Duodenal mucosa (tissue), 2 donors: ENCODE measurements at regions not wholly inside any gene's neighbourhood (a gene's known extent, or its start where the extent isn't known, plus 50 kb on each side); places are given as distances from the start of the nearest gene placed in this dataset.

ENCODE experiments used
- H3K27ac ChIP-seq: one replicate; pipeline ENCODE4 v1.7.0; 2013; ENCODE audit warnings: low read depth, low read length
- H3K27me3 ChIP-seq, 2 donors: one replicate each; pipeline ENCODE4 v1.7.0; 2013; ENCODE audit warnings: low read length in 2 of 2, control low read depth in 1 of 2; ENCODE audit not compliant: insufficient read depth in 2 of 2, control insufficient read depth in 1 of 2
- H3K36me3 ChIP-seq, 2 donors: one replicate each; pipeline ENCODE4 v1.7.0; 2013; ENCODE audit warnings: low read length in 2 of 2, control low read depth in 1 of 2; ENCODE audit not compliant: insufficient read depth in 2 of 2, control insufficient read depth in 1 of 2
- H3K4me1 ChIP-seq, 2 donors: one replicate each; pipeline ENCODE4 v1.7.0; 2013; ENCODE audit warnings: low read length in 2 of 2, control low read depth in 1 of 2; ENCODE audit not compliant: insufficient read depth in 2 of 2, control insufficient read depth in 1 of 2
- H3K4me3 ChIP-seq, 2 donors: one replicate each; pipeline ENCODE4 v1.7.0; 2013; ENCODE audit warnings: low read length in 2 of 2, low read depth in 1 of 2
- H3K9ac ChIP-seq, 2 donors: one replicate each; pipeline ENCODE4 v1.7.0; 2013; ENCODE audit warnings: low read length in 2 of 2, low read depth in 1 of 2
- H3K9me3 ChIP-seq, 2 donors: one replicate each; pipeline ENCODE4 v1.7.0; 2013; ENCODE audit warnings: low read length in 2 of 2, control low read depth in 1 of 2; ENCODE audit not compliant: control insufficient read depth in 1 of 2

DNA sequence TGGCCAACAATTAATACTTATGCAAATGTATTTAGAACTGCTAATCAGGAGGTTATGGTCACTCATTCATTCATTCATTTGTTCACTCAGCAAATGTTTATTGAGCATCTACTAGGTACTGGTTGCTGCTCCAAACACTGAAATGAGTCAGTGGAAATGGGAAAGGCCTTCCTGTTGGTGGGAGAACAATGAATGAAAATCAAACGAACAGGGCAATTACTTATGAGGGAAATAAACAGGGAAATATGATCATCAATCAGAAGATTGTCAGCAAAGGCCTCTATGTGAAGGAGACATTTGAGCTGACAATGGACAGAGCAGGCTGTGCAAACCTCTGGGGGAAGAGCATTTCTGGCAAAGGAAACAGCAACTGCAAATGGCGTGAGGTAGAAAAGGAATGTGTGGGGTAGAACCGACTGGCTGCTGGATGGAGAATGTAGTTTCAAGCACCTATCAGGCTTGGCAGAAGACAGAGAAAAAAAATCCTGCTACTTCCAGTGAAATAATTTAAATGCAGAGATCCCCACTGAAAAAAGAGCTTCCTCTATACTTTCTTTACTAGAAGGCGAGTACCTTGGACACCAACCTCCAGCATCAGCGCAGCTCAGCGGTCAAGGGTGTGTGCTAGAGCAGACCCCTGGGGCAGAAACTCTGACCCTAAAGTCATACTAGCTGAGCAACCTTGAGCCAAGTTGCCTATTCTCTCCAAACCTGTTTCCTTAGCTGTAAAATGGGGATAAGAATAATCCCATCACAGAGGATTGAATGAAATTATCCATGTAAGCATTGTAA is 108.8 kb upstream of the EEPD1 start:
- Histone ChIP-seq H3K27me3 (no peaks in the 10 kb centered on the region), H3K9ac (no peak overlapping the region), H3K9me3 (no peaks in the 10 kb centered on the region), H3K4me3 (no peak overlapping the region), H3K36me3 (no peaks in the 10 kb centered on the region), H3K4me1 (peaks cover 5 to 19% of the 10 kb centered on the region in 2 donors), H3K27ac (no peak overlapping the region)

- H3K27ac ChIP-seq, result no peak overlapping the region
- H3K9me3 ChIP-seq, result no peaks in the 10 kb centered on the region
- H3K4me3 ChIP-seq, result no peak overlapping the region
- H3K9ac ChIP-seq, result no peak overlapping the region
- H3K36me3 ChIP-seq, result no peaks in the 10 kb centered on the region
- peaks cover 5 to 19% of the 10 kb centered on the region in 2 donors for H3K4me1 ChIP-seq
- no peaks in the 10 kb centered on the region for H3K27me3 ChIP-seq
These were observed 107.7 kb upstream of the EEPD1 start for GRCh38 chr7:36045326-36045725.

DNA sequence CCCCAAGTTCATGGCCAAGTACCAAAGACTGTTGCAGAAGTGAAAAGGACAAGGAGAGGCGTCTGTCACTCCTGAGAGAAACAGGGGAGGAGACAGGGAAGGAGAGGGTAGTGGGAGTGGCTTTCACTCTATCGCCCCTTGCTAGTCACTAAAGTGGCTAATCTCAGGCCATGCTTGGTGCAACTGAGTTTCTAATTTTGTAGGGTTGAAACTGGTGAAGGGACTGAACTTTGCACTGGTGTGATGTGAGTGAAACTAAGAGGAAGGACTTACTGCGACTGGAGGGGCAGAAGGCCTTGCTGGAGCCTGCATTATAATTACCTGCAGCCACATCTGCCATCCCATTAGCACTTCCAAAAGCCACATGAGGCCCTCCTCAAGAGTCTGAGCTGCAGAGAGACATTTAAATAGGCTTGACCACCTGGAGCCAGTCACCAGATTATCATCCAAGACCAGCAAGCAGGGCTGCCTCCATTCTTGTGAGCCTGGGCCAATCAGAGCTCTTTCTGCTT is 107.2 kb upstream of the EEPD1 start:
- no peak overlapping the region for H3K27ac ChIP-seq
- H3K9ac ChIP-seq, result no peak overlapping the region
- H3K4me3 ChIP-seq, result no peak overlapping the region
- no peaks in the 10 kb centered on the region for H3K36me3 ChIP-seq
- H3K4me1 ChIP-seq, result peaks cover 5 to 19% of the 10 kb centered on the region in 2 donors
- no peaks in the 10 kb centered on the region for H3K27me3 ChIP-seq
- no peaks in the 10 kb centered on the region for H3K9me3 ChIP-seq

DNA sequence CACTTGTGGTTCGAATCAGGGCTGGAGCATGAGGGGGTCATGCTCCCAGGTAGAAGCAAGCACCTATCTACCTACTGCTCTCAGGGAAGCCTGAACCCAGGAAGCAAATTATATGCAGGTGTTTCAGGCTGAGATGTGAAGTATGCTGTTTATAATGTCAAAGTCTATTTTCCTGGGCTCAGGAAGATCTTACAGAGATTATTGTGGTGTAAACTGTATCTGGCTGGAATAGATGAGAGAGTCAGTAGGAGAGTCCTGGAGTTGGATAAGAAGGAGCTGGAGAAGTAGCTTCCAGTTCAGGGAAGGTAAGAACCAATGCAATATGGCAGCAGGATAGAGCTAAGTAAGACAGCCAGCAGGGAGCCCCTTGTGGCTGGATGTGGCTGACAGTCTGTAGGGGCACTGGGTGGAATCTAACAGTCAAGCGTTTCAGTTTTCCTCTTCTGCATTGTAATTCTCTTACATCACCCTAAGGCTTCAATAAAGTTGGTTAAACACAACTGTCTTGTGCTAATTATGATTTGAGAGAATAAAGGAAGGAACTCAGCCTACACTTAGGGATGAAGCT is 105.9 kb upstream of the EEPD1 start:
- no peaks in the 10 kb centered on the region for H3K9me3 ChIP-seq
- no peaks in the 10 kb centered on the region for H3K27me3 ChIP-seq
- H3K4me1 ChIP-seq, result peaks cover 5 to 19% of the 10 kb centered on the region in 2 donors
- H3K36me3 ChIP-seq, result no peaks in the 10 kb centered on the region
- H3K9ac ChIP-seq, result no peak overlapping the region
- no peak overlapping the region for H3K4me3 ChIP-seq
- H3K27ac ChIP-seq, result no peak overlapping the region

DNA sequence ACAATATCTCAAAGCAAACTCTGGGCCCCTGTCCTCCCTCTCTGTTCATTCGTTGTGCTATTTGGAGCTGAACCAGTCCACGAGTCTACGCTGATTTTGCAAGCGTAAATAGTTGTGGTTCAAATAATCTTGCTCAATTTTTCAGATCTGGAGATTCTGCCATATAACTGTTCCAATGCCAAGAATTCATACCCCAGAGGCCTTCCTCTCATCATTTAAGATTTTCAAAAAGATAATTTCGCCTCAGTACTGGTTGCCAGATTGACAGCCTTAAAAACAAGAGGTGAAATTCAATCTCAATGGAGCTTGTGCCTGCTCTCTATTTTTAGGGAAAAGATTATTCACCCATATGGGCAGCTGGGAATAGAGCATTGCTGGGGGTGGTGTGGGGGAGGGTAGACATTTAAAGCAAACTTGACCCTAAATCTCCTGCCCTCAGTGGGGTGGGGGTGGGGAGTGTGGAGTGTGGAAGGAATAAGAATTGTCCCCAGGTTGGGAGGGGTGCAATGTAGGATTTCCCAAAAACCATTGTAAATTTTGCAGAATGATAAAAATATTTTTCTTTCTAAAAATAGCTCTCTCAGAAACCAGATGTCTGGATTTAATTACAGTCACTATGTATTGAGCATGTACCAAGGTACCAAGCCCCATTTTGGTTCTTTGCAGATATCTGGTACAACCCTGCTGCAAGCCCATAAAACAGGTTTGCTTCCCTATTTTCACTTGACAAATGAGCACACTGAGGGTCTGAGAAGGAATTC is 104.7 kb upstream of the EEPD1 start:
- H3K9ac ChIP-seq, result no peak overlapping the region

GRCh38 chr7:36048902-36049240 is 104.2 kb upstream of the EEPD1 start:
- Histone ChIP-seq H3K9me3 (no peaks in the 10 kb centered on the region), H3K27ac (no peak overlapping the region), H3K4me1 (peaks cover 5 to 19% of the 10 kb centered on the region in 2 donors), H3K27me3 (no peaks in the 10 kb centered on the region), H3K36me3 (no peaks in the 10 kb centered on the region), H3K9ac (no peak overlapping the region), H3K4me3 (no peak overlapping the region)

More for the DNA sequence above, 104.7 kb upstream of the EEPD1 start:
- Histone ChIP-seq H3K27me3 (no peaks in the 10 kb centered on the region), H3K27ac (no peak overlapping the region), H3K9me3 (no peaks in the 10 kb centered on the region), H3K4me3 (no peak overlapping the region), H3K36me3 (no peaks in the 10 kb centered on the region), H3K4me1 (peaks cover 5 to 19% of the 10 kb centered on the region in 2 donors)

GRCh38 chr7:36051501-36051900 is 101.6 kb upstream of the EEPD1 start:
- Histone ChIP-seq H3K4me3 (no peak overlapping the region), H3K9me3 (no peaks in the 10 kb centered on the region), H3K36me3 (no peaks in the 10 kb centered on the region), H3K4me1 (peaks cover 0 to 11% of the 10 kb centered on the region in 2 donors), H3K27ac (no peak overlapping the region), H3K27me3 (no peaks in the 10 kb centered on the region), H3K9ac (no peak overlapping the region)

- H3K4me3 ChIP-seq, result no peak overlapping the region
These were observed 99.5 kb upstream of the EEPD1 start for GRCh38 chr7:36053589-36053988.

DNA sequence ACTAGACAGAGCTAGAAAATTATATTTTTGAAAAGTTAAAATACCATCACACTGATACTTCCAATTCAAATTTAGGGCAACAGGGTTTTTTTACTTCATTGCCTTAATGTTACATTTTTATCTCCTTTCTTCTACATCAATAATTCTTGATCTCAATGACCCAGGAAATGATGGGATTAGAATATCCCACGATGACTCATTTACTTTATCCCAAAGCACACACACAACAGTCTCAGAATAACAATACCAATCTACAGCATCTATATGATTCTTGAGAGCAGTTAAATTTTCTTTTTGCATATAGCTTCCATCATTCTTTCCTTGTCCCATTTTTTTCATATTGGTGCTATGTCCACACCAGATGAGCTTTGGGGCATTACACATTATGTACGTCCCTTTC is 98.4 kb upstream of the EEPD1 start:
- H3K9me3 ChIP-seq, result no peaks in the 10 kb centered on the region
- no peak overlapping the region for H3K27ac ChIP-seq
- no peaks in the 10 kb centered on the region for H3K36me3 ChIP-seq
- H3K27me3 ChIP-seq, result no peaks in the 10 kb centered on the region
- H3K9ac ChIP-seq, result no peak overlapping the region
- H3K4me1 ChIP-seq, result no peaks in the 10 kb centered on the region
- H3K4me3 ChIP-seq, result no peak overlapping the region

More at GRCh38 chr7:36053589-36053988, 99.5 kb upstream of the EEPD1 start:
- Histone ChIP-seq H3K27ac (no peak overlapping the region), H3K27me3 (no peaks in the 10 kb centered on the region), H3K4me1 (peaks cover 0 to 5% of the 10 kb centered on the region in 2 donors), H3K9me3 (no peaks in the 10 kb centered on the region), H3K9ac (no peak overlapping the region), H3K36me3 (no peaks in the 10 kb centered on the region)

- H3K4me1 ChIP-seq, result no peaks in the 10 kb centered on the region
- H3K36me3 ChIP-seq, result no peaks in the 10 kb centered on the region
- no peaks in the 10 kb centered on the region for H3K9me3 ChIP-seq
- no peaks in the 10 kb centered on the region for H3K27me3 ChIP-seq
- H3K4me3 ChIP-seq, result no peak overlapping the region
- H3K9ac ChIP-seq, result no peak overlapping the region
- H3K27ac ChIP-seq, result no peak overlapping the region
These were observed 97.8 kb upstream of the EEPD1 start for GRCh38 chr7:36055207-36055606.
